ENCODE measurements at regions not wholly inside any gene's neighbourhood (a gene's known extent, or its start where the extent isn't known, plus 50 kb on each side); places are given as distances from the start of the nearest gene placed in this dataset.

- no peaks in the 10 kb centered on the region for H3K9me3 ChIP-seq (ENCODE audit: control insufficient read depth, insufficient read depth, low read length)
- no peaks in the 10 kb centered on the region for H3K27me3 ChIP-seq (ENCODE audit: control insufficient read depth, insufficient read depth, low read length)
- DNase-seq (no peak), ATAC-seq (no peak)
- no peak overlapping the region for H3K27ac Mint-ChIP-seq
- H3K4me1 Mint-ChIP-seq: no peaks in the 10 kb centered on the region
- no peak overlapping the region for H3K4me3 Mint-ChIP-seq
- 80% methylated on average over 2 of the region's 2 CpGs for WGBS (ENCODE audit: insufficient coverage)
- no peak overlapping the region for H3K27ac ChIP-seq (ENCODE audit: low read length)
- no peaks in the 10 kb centered on the region for H3K36me3 ChIP-seq (ENCODE audit: control insufficient read depth, insufficient read depth, low read length)
- no peaks in the 10 kb centered on the region for H3K27me3 Mint-ChIP-seq (ENCODE audit: low read depth in 2 of 2)
- no peaks in the 10 kb centered on the region for H3K4me1 ChIP-seq (ENCODE audit: control insufficient read depth, insufficient read depth, low read length)
- H3K36me3 Mint-ChIP-seq: no peaks in the 10 kb centered on the region
- TF ChIP-seq, protein P1, sequence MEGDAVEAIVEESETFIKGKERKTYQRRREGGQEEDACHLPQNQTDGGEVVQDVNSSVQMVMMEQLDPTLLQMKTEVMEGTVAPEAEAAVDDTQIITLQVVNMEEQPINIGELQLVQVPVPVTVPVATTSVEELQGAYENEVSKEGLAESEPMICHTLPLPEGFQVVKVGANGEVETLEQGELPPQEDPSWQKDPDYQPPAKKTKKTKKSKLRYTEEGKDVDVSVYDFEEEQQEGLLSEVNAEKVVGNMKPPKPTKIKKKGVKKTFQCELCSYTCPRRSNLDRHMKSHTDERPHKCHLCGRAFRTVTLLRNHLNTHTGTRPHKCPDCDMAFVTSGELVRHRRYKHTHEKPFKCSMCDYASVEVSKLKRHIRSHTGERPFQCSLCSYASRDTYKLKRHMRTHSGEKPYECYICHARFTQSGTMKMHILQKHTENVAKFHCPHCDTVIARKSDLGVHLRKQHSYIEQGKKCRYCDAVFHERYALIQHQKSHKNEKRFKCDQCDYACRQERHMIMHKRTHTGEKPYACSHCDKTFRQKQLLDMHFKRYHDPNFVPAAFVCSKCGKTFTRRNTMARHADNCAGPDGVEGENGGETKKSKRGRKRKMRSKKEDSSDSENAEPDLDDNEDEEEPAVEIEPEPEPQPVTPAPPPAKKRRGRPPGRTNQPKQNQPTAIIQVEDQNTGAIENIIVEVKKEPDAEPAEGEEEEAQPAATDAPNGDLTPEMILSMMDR (IDR thresholded peaks at IDR 0.05): no peak
- intact Hi-C loops (cut with micrococcal nuclease): no loop called here
- peaks cover 2% of the 10 kb centered on the region in 2 donors for H3K9me3 Mint-ChIP-seq
- no peak overlapping the region for H3K4me3 ChIP-seq (ENCODE audit: low read length)
Measured at GRCh38 chr5:6146271-6146670, 232.1 kb downstream of the MED10 start.

- Mint-ChIP-seq H3K9me3 (peaks cover 2% of the 10 kb centered on the region in 2 donors), H3K36me3 (no peaks in the 10 kb centered on the region), H3K4me3 (no peak overlapping the region), H3K27me3 (ENCODE audit: low read depth in 2 of 2) (no peaks in the 10 kb centered on the region), H3K4me1 (no peaks in the 10 kb centered on the region), H3K27ac (no peak overlapping the region)
- TF ChIP-seq, protein P1 (IDR thresholded peaks at IDR 0.05): no peak
- intact Hi-C loops (cut with micrococcal nuclease): no loop called here
- H3K9me3 ChIP-seq (ENCODE audit: control insufficient read depth, insufficient read depth, low read length): no peaks in the 10 kb centered on the region
- no peaks in the 10 kb centered on the region for H3K4me1 ChIP-seq (ENCODE audit: control insufficient read depth, insufficient read depth, low read length)
- no peak overlapping the region for H3K4me3 ChIP-seq (ENCODE audit: low read length)
- H3K36me3 ChIP-seq (ENCODE audit: control insufficient read depth, insufficient read depth, low read length): no peaks in the 10 kb centered on the region
- ATAC-seq (no peak), DNase-seq (no peak)
- WGBS (ENCODE audit: insufficient coverage): 97% methylated on average over 4 of the region's 4 CpGs
- H3K27me3 ChIP-seq (ENCODE audit: control insufficient read depth, insufficient read depth, low read length): no peaks in the 10 kb centered on the region
- H3K27ac ChIP-seq (ENCODE audit: low read length): no peak overlapping the region
Measured at GRCh38 chr5:6145616-6146237, 232.6 kb downstream of the MED10 start.

GRCh38 chr5:6143523-6143922 is 234.8 kb downstream of the MED10 start:
- no peaks in the 10 kb centered on the region for H3K4me1 Mint-ChIP-seq
- intact Hi-C loops (cut with micrococcal nuclease): no loop called here
- TF ChIP-seq, protein P1 (IDR thresholded peaks at IDR 0.05): no peak
- no peak overlapping the region for H3K27ac Mint-ChIP-seq
- H3K36me3 Mint-ChIP-seq: no peaks in the 10 kb centered on the region
- ATAC-seq: no peak
- H3K9me3 ChIP-seq (ENCODE audit: control insufficient read depth, insufficient read depth, low read length): no peaks in the 10 kb centered on the region
- H3K4me1 ChIP-seq (ENCODE audit: control insufficient read depth, insufficient read depth, low read length): no peaks in the 10 kb centered on the region
- WGBS (ENCODE audit: insufficient coverage): 55% methylated on average over 5 of the region's 5 CpGs
- no peaks in the 10 kb centered on the region for H3K27me3 Mint-ChIP-seq (ENCODE audit: low read depth in 2 of 2)
- no peak overlapping the region for H3K27ac ChIP-seq (ENCODE audit: low read length)
- DNase-seq: no peak
- no peaks in the 10 kb centered on the region for H3K36me3 ChIP-seq (ENCODE audit: control insufficient read depth, insufficient read depth, low read length)
- H3K4me3 ChIP-seq (ENCODE audit: low read length): no peak overlapping the region
- H3K4me3 Mint-ChIP-seq: no peak overlapping the region
- peaks cover 0 to 2% of the 10 kb centered on the region in 2 donors for H3K9me3 Mint-ChIP-seq
- H3K27me3 ChIP-seq (ENCODE audit: control insufficient read depth, insufficient read depth, low read length): no peaks in the 10 kb centered on the region

GRCh38 chr5:6142353-6142752 is 236.0 kb downstream of the MED10 start:
- Histone ChIP-seq H3K4me3 (ENCODE audit: low read length) (no peak overlapping the region), H3K27me3 (ENCODE audit: control insufficient read depth, insufficient read depth, low read length) (no peaks in the 10 kb centered on the region), H3K4me1 (ENCODE audit: control insufficient read depth, insufficient read depth, low read length) (no peaks in the 10 kb centered on the region), H3K27ac (ENCODE audit: low read length) (no peak overlapping the region), H3K36me3 (ENCODE audit: control insufficient read depth, insufficient read depth, low read length) (no peaks in the 10 kb centered on the region), H3K9me3 (ENCODE audit: control insufficient read depth, insufficient read depth, low read length) (no peaks in the 10 kb centered on the region)
- ATAC-seq (no peak), DNase-seq (no peak)
- Mint-ChIP-seq H3K4me1 (no peaks in the 10 kb centered on the region), H3K27me3 (ENCODE audit: low read depth in 2 of 2) (no peaks in the 10 kb centered on the region), H3K27ac (no peak overlapping the region), H3K4me3 (no peak overlapping the region), H3K36me3 (no peaks in the 10 kb centered on the region), H3K9me3 (peaks cover 0 to 2% of the 10 kb centered on the region in 2 donors)
- TF ChIP-seq, protein P1 (IDR thresholded peaks at IDR 0.05): no peak
- intact Hi-C loops (cut with micrococcal nuclease): no loop called here
- WGBS (ENCODE audit: insufficient coverage): 89% methylated on average over 3 of the region's 5 CpGs
